ENCODE measurements at regions not wholly inside any gene's neighbourhood (a gene's known extent, or its start where the extent isn't known, plus 50 kb on each side); places are given as distances from the start of the nearest gene placed in this dataset.
"Not testable (repeated sequence)": the region's sequence is repeated elsewhere in the genome, so short reads cannot be mapped to it uniquely, and the experiment has no call there.

GRCh38 chr16:9661336-9662017 is 520.8 kb downstream of the GRIN2A start:
- no peaks in the 10 kb centered on the region for H4K20me1 ChIP-seq (ENCODE audit: insufficient read depth, low read depth, low read length)
- H3K9me2 ChIP-seq (replicated peaks; ENCODE audit: insufficient read depth, low read length) = no peaks in the 10 kb centered on the region
- H3K79me2 ChIP-seq (ENCODE audit: low read length) = no peaks in the 10 kb centered on the region
- DNase-seq = no peak
- no peaks in the 10 kb centered on the region for H3K27me3 ChIP-seq (ENCODE audit: low read length)
- no peak overlapping the region for H3K4me2 ChIP-seq (ENCODE audit: low read depth, low read length, poor library complexity, severe bottlenecking)
- no peak overlapping the region for H3K4me3 ChIP-seq (ENCODE audit: low read length)
- H3K9ac ChIP-seq (ENCODE audit: low read length) = no peak overlapping the region
- no peak overlapping the region for H3K27ac ChIP-seq (ENCODE audit: low read length)
- H2AFZ ChIP-seq (ENCODE audit: low read length) = no peak overlapping the region
- no peaks in the 10 kb centered on the region for H3K9me3 ChIP-seq (ENCODE audit: low read length)
- no peaks in the 10 kb centered on the region for H3K4me1 ChIP-seq (ENCODE audit: low read length)
- H3K36me3 ChIP-seq (ENCODE audit: insufficient read depth, low read length) = no peaks in the 10 kb centered on the region

DNA sequence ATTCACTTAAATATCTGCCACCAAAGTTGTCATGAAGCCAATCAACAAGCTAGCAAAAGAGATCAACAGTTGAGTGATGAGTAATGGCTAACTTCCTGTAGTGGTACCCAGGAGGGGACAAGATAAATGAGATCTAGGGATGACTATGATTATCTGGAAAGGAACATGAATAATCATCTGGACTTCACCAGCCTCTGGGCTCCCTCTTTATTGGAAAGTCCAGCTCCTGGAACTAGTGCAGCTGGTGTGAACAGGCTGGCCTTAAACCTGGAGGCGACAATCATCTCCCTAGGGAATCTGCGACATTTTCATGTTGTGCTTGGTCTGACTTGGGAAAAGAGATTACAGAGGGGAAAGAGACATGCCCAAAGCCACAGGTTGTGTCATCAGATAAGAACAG is 518.6 kb downstream of the GRIN2A start:
- no peak overlapping the region for H2AFZ ChIP-seq (ENCODE audit: low read length)
- H3K36me3 ChIP-seq (ENCODE audit: insufficient read depth, low read length) = no peaks in the 10 kb centered on the region
- no peaks in the 10 kb centered on the region for H3K27me3 ChIP-seq (ENCODE audit: low read length)
- no peaks in the 10 kb centered on the region for H3K9me3 ChIP-seq (ENCODE audit: low read length)
- H4K20me1 ChIP-seq (ENCODE audit: insufficient read depth, low read depth, low read length) = no peaks in the 10 kb centered on the region
- H3K79me2 ChIP-seq (ENCODE audit: low read length) = no peaks in the 10 kb centered on the region
- H3K4me3 ChIP-seq (ENCODE audit: low read length) = no peak overlapping the region
- no peak overlapping the region for H3K4me2 ChIP-seq (ENCODE audit: low read depth, low read length, poor library complexity, severe bottlenecking)
- H3K27ac ChIP-seq (ENCODE audit: low read length) = no peak overlapping the region
- H3K9ac ChIP-seq (ENCODE audit: low read length) = no peak overlapping the region
- DNase-seq = no peak
- no peaks in the 10 kb centered on the region for H3K4me1 ChIP-seq (ENCODE audit: low read length)
- H3K9me2 ChIP-seq (replicated peaks; ENCODE audit: insufficient read depth, low read length) = no peaks in the 10 kb centered on the region

DNA sequence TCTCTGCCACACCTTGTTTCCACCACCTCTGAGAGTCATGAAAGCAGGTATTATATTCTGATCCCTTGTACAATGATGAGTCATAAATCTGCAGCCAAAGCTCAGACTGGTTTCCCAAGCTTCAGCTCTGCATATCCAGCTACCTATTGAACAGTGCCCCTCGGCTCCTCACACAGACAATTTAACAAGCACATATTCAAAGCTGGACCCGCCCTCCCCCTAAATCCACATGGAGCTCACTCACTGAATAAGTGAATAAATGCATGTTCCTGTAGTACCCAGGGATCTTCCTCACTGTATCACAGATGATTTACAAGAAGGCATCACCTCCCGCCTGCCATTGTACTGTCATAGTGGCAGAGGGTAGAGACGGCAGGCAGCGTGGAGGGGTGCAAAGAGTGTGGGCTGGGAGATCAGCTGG is 516.4 kb downstream of the GRIN2A start:
- no peak overlapping the region for H3K4me2 ChIP-seq (ENCODE audit: low read depth, low read length, poor library complexity, severe bottlenecking)

GRCh38 chr16:9666834-9667480 is 515.3 kb downstream of the GRIN2A start:
- H3K36me3 ChIP-seq (ENCODE audit: insufficient read depth, low read length) = no peaks in the 10 kb centered on the region
- H3K9ac ChIP-seq (ENCODE audit: low read length) = no peak overlapping the region
- no peaks in the 10 kb centered on the region for H3K79me2 ChIP-seq (ENCODE audit: low read length)
- no peak overlapping the region for H3K4me3 ChIP-seq (ENCODE audit: low read length)
- H3K27me3 ChIP-seq (ENCODE audit: low read length) = no peaks in the 10 kb centered on the region
- H3K9me3 ChIP-seq (ENCODE audit: low read length) = no peaks in the 10 kb centered on the region
- no peaks in the 10 kb centered on the region for H4K20me1 ChIP-seq (ENCODE audit: insufficient read depth, low read depth, low read length)
- no peak overlapping the region for H3K4me2 ChIP-seq (ENCODE audit: low read depth, low read length, poor library complexity, severe bottlenecking)
- no peaks in the 10 kb centered on the region for H3K9me2 ChIP-seq (replicated peaks; ENCODE audit: insufficient read depth, low read length)
- no peaks in the 10 kb centered on the region for H3K4me1 ChIP-seq (ENCODE audit: low read length)
- DNase-seq = no peak
- no peak overlapping the region for H3K27ac ChIP-seq (ENCODE audit: low read length)
- no peak overlapping the region for H2AFZ ChIP-seq (ENCODE audit: low read length)

More for the DNA sequence above, 516.4 kb downstream of the GRIN2A start:
- no peak overlapping the region for H3K4me3 ChIP-seq (ENCODE audit: low read length)
- no peaks in the 10 kb centered on the region for H3K27me3 ChIP-seq (ENCODE audit: low read length)
- no peaks in the 10 kb centered on the region for H3K36me3 ChIP-seq (ENCODE audit: insufficient read depth, low read length)
- H3K9me3 ChIP-seq (ENCODE audit: low read length) = no peaks in the 10 kb centered on the region
- no peaks in the 10 kb centered on the region for H3K79me2 ChIP-seq (ENCODE audit: low read length)
- no peak overlapping the region for H3K9ac ChIP-seq (ENCODE audit: low read length)
- H4K20me1 ChIP-seq (ENCODE audit: insufficient read depth, low read depth, low read length) = no peaks in the 10 kb centered on the region
- H3K27ac ChIP-seq (ENCODE audit: low read length) = no peak overlapping the region
- H2AFZ ChIP-seq (ENCODE audit: low read length) = no peak overlapping the region
- H3K9me2 ChIP-seq (replicated peaks; ENCODE audit: insufficient read depth, low read length) = no peaks in the 10 kb centered on the region
- no peak for DNase-seq
- no peaks in the 10 kb centered on the region for H3K4me1 ChIP-seq (ENCODE audit: low read length)

DNA sequence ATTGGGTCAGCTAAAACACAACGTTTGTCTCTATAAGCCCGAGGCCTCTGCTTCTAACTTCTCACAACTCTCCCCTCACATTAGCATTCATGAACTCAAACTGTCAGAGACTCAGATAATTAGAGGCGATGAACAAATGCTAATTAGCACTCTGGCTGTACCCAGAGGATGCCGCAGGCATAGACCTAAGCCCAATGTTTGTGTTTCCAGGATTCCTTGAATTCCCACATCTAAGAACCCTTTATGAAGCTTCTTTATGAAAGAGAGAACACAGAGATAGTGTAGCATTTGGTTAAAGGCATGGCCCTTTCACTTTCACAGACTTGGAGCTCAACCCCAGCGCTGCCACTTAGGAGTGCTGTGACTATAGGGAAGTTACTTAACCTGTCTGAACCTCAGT is 512.2 kb downstream of the GRIN2A start:
- no peaks in the 10 kb centered on the region for H4K20me1 ChIP-seq (ENCODE audit: insufficient read depth, low read depth, low read length)
- no peaks in the 10 kb centered on the region for H3K4me1 ChIP-seq (ENCODE audit: low read length)
- no peaks in the 10 kb centered on the region for H3K9me3 ChIP-seq (ENCODE audit: low read length)
- H3K27ac ChIP-seq (ENCODE audit: low read length) = no peak overlapping the region
- no peaks in the 10 kb centered on the region for H3K36me3 ChIP-seq (ENCODE audit: insufficient read depth, low read length)
- DNase-seq = no peak
- no peaks in the 10 kb centered on the region for H3K27me3 ChIP-seq (ENCODE audit: low read length)
- no peak overlapping the region for H3K4me3 ChIP-seq (ENCODE audit: low read length)
- H3K4me2 ChIP-seq (ENCODE audit: low read depth, low read length, poor library complexity, severe bottlenecking) = no peak overlapping the region
- H3K9ac ChIP-seq (ENCODE audit: low read length) = no peak overlapping the region
- no peaks in the 10 kb centered on the region for H3K79me2 ChIP-seq (ENCODE audit: low read length)
- no peak overlapping the region for H2AFZ ChIP-seq (ENCODE audit: low read length)
- H3K9me2 ChIP-seq (replicated peaks; ENCODE audit: insufficient read depth, low read length) = no peaks in the 10 kb centered on the region

DNA sequence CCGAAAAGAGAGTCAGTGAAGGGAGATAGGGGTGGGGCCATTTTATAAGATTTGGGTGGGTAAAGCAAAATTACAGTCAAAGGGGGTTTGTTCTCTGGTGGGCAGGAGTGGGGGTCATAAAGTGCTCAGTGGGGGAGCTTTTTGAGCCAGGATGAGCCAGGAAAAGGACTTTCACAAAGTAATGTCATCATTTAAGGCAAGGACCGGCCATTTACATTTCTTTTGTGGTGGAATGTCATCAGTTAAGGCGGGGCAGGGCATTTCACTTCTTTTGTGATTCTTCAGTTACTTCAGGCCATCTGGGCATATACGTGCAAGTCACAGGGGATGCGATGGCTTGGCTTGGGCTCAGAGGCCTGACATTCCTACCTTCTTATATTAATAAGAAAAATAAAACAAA is 511.6 kb downstream of the GRIN2A start:
- DNase-seq; H3K9ac ChIP-seq (ENCODE audit: low read length); H3K36me3 ChIP-seq (ENCODE audit: insufficient read depth, low read length); H3K4me2 ChIP-seq (ENCODE audit: low read depth, low read length, poor library complexity, severe bottlenecking); H3K9me3 ChIP-seq (ENCODE audit: low read length); H3K4me3 ChIP-seq (ENCODE audit: low read length); H3K9me2 ChIP-seq (replicated peaks; ENCODE audit: insufficient read depth, low read length); H3K79me2 ChIP-seq (ENCODE audit: low read length); H4K20me1 ChIP-seq (ENCODE audit: insufficient read depth, low read depth, low read length); H2AFZ ChIP-seq (ENCODE audit: low read length); H3K27ac ChIP-seq (ENCODE audit: low read length); H3K4me1 ChIP-seq (ENCODE audit: low read length); H3K27me3 ChIP-seq (ENCODE audit: low read length): not testable (repeated sequence)

GRCh38 chr16:9676560-9677300 is 505.5 kb downstream of the GRIN2A start:
- not testable (repeated sequence) for DNase-seq; H2AFZ ChIP-seq (ENCODE audit: low read length); H3K9ac ChIP-seq (ENCODE audit: low read length); H3K9me3 ChIP-seq (ENCODE audit: low read length); H3K79me2 ChIP-seq (ENCODE audit: low read length); H3K27me3 ChIP-seq (ENCODE audit: low read length); H3K4me3 ChIP-seq (ENCODE audit: low read length); H3K36me3 ChIP-seq (ENCODE audit: insufficient read depth, low read length); H3K4me2 ChIP-seq (ENCODE audit: low read depth, low read length, poor library complexity, severe bottlenecking); H3K27ac ChIP-seq (ENCODE audit: low read length); H3K9me2 ChIP-seq (replicated peaks; ENCODE audit: insufficient read depth, low read length); H3K4me1 ChIP-seq (ENCODE audit: low read length); H4K20me1 ChIP-seq (ENCODE audit: insufficient read depth, low read depth, low read length)

- DNase-seq = no peak
- H3K9ac ChIP-seq (ENCODE audit: low read length) = no peak overlapping the region
- no peak overlapping the region for H3K27ac ChIP-seq (ENCODE audit: low read length)
- no peaks in the 10 kb centered on the region for H3K79me2 ChIP-seq (ENCODE audit: low read length)
- H3K4me3 ChIP-seq (ENCODE audit: low read length) = no peak overlapping the region
- H3K27me3 ChIP-seq (ENCODE audit: low read length) = no peaks in the 10 kb centered on the region
- no peak overlapping the region for H3K4me2 ChIP-seq (ENCODE audit: low read depth, low read length, poor library complexity, severe bottlenecking)
- H2AFZ ChIP-seq (ENCODE audit: low read length) = no peak overlapping the region
- H4K20me1 ChIP-seq (ENCODE audit: insufficient read depth, low read depth, low read length) = no peaks in the 10 kb centered on the region
- no peaks in the 10 kb centered on the region for H3K36me3 ChIP-seq (ENCODE audit: insufficient read depth, low read length)
- no peaks in the 10 kb centered on the region for H3K9me3 ChIP-seq (ENCODE audit: low read length)
- no peaks in the 10 kb centered on the region for H3K9me2 ChIP-seq (replicated peaks; ENCODE audit: insufficient read depth, low read length)
- H3K4me1 ChIP-seq (ENCODE audit: low read length) = peaks cover 8% of the 10 kb centered on the region
These were observed 505.0 kb downstream of the GRIN2A start for GRCh38 chr16:9677301-9677653.
